ENCODE measurements at regions not wholly inside any gene's neighbourhood (a gene's known extent, or its start where the extent isn't known, plus 50 kb on each side); places are given as distances from the start of the nearest gene placed in this dataset.

GRCh38 chr15:37698679-37699078 lies 235.8 kb upstream of the TMCO5A start:
- no peak for TF ChIP-seq EZH2 (IDR thresholded peaks at IDR 0.05; ENCODE audit: low read length, missing control alignments)
- no peak for TF ChIP-seq CTCF (conservative IDR thresholded peaks at IDR 0.05 in 1 of 2, IDR thresholded peaks at IDR 0.05 in 1 of 2; ENCODE audit: low read depth in 1 of 2, low read length in 2 of 2)

Data from fibroblast of lung (primary cell).